HUES48 (cell line): ENCODE measurements at regions not wholly inside any gene's neighbourhood (a gene's known extent, or its start where the extent isn't known, plus 50 kb on each side); places are given as distances from the start of the nearest gene placed in this dataset.
"Not testable (repeated sequence)": the region's sequence is repeated elsewhere in the genome, so short reads cannot be mapped to it uniquely, and the experiment has no call there.

ENCODE experiments used
- H3K27ac ChIP-seq: one replicate; pipeline ENCODE4 v1.7.0; 2013; ENCODE audit warnings: low read depth, low read length, inconsistent platforms
- H3K27me3 ChIP-seq: 2 replicates; pipeline ENCODE4 v1.6.1; 2013; ENCODE audit warnings: mild to moderate bottlenecking, low read length; ENCODE audit not compliant: control insufficient read depth, insufficient read depth
- H3K36me3 ChIP-seq: 2 replicates; pipeline ENCODE4 v1.6.1; 2013; ENCODE audit warnings: low read length; ENCODE audit not compliant: control insufficient read depth, insufficient read depth
- H3K4me1 ChIP-seq: 2 replicates; pipeline ENCODE4 v1.6.1; 2013; ENCODE audit warnings: mild to moderate bottlenecking, low read length; ENCODE audit not compliant: control insufficient read depth, insufficient read depth
- H3K4me3 ChIP-seq: 2 replicates; pipeline ENCODE4 v1.5.1; 2013; ENCODE audit warnings: mild to moderate bottlenecking, low read depth, low read length
- H3K9ac ChIP-seq: 2 replicates; pipeline ENCODE4 v1.6.1; 2013; ENCODE audit warnings: mild to moderate bottlenecking, low read depth, low read length, moderate library complexity
- H3K9me3 ChIP-seq: 2 replicates; pipeline ENCODE4 v1.6.1; 2013; ENCODE audit warnings: low read length; ENCODE audit not compliant: control insufficient read depth, insufficient read depth

- Histone ChIP-seq H3K27me3 (no peaks in the 10 kb centered on the region), H3K9me3 (no peaks in the 10 kb centered on the region), H3K27ac (no peak overlapping the region), H3K36me3 (no peaks in the 10 kb centered on the region), H3K4me3 (no peak overlapping the region), H3K9ac (no peak overlapping the region), H3K4me1 (no peaks in the 10 kb centered on the region)
Measured at GRCh38 chr10:22801785-22802184, 87.4 kb upstream of the PIP4K2A start.

- not testable (repeated sequence) for H3K27me3 ChIP-seq, H3K27ac ChIP-seq, H3K9me3 ChIP-seq, H3K4me1 ChIP-seq, H3K9ac ChIP-seq, H3K4me3 ChIP-seq, H3K36me3 ChIP-seq
Measured at GRCh38 chr10:22797796-22798195, 83.4 kb upstream of the PIP4K2A start.

- Histone ChIP-seq H3K36me3 (no peaks in the 10 kb centered on the region), H3K27me3 (no peaks in the 10 kb centered on the region), H3K9me3 (no peaks in the 10 kb centered on the region), H3K4me1 (no peaks in the 10 kb centered on the region), H3K27ac (no peak overlapping the region), H3K4me3 (no peak overlapping the region), H3K9ac (no peak overlapping the region)
Measured at GRCh38 chr10:22795546-22795945, 81.2 kb upstream of the PIP4K2A start.

GRCh38 chr10:22792161-22792560 is 77.8 kb upstream of the PIP4K2A start:
- H3K36me3 ChIP-seq: no peaks in the 10 kb centered on the region

GRCh38 chr10:22791665-22792064 is 77.3 kb upstream of the PIP4K2A start:
- Histone ChIP-seq H3K4me1 (no peaks in the 10 kb centered on the region), H3K9me3 (no peaks in the 10 kb centered on the region), H3K27me3 (no peaks in the 10 kb centered on the region), H3K9ac (no peak overlapping the region), H3K36me3 (no peaks in the 10 kb centered on the region), H3K4me3 (no peak overlapping the region), H3K27ac (no peak overlapping the region)

More at GRCh38 chr10:22792161-22792560, 77.8 kb upstream of the PIP4K2A start:
- Histone ChIP-seq H3K9ac (no peak overlapping the region), H3K9me3 (no peaks in the 10 kb centered on the region), H3K4me3 (no peak overlapping the region), H3K27me3 (no peaks in the 10 kb centered on the region), H3K4me1 (no peaks in the 10 kb centered on the region), H3K27ac (no peak overlapping the region)

GRCh38 chr10:22784668-22785067 is 70.3 kb upstream of the PIP4K2A start:
- Histone ChIP-seq H3K4me3 (no peak overlapping the region), H3K9me3 (no peaks in the 10 kb centered on the region), H3K4me1 (no peaks in the 10 kb centered on the region), H3K36me3 (no peaks in the 10 kb centered on the region), H3K27me3 (no peaks in the 10 kb centered on the region), H3K27ac (no peak overlapping the region), H3K9ac (no peak overlapping the region)

GRCh38 chr10:22783807-22784206 is 69.4 kb upstream of the PIP4K2A start:
- Histone ChIP-seq H3K27me3 (no peaks in the 10 kb centered on the region), H3K27ac (no peak overlapping the region), H3K9me3 (no peaks in the 10 kb centered on the region), H3K9ac (no peak overlapping the region), H3K4me1 (no peaks in the 10 kb centered on the region), H3K36me3 (no peaks in the 10 kb centered on the region), H3K4me3 (no peak overlapping the region)

- H3K36me3 ChIP-seq: no peaks in the 10 kb centered on the region
- H3K9me3 ChIP-seq: no peaks in the 10 kb centered on the region
- no peak overlapping the region for H3K9ac ChIP-seq
- no peak overlapping the region for H3K27ac ChIP-seq
- H3K4me1 ChIP-seq: no peaks in the 10 kb centered on the region
- H3K4me3 ChIP-seq: no peak overlapping the region
- no peaks in the 10 kb centered on the region for H3K27me3 ChIP-seq
Measured at GRCh38 chr10:22780474-22780885, 66.1 kb upstream of the PIP4K2A start.

- no peak overlapping the region for H3K4me3 ChIP-seq
- no peak overlapping the region for H3K9ac ChIP-seq
- no peak overlapping the region for H3K27ac ChIP-seq
- no peaks in the 10 kb centered on the region for H3K36me3 ChIP-seq
- no peaks in the 10 kb centered on the region for H3K27me3 ChIP-seq
- H3K9me3 ChIP-seq: no peaks in the 10 kb centered on the region
- H3K4me1 ChIP-seq: no peaks in the 10 kb centered on the region
Measured at GRCh38 chr10:22779331-22780019, 65.1 kb upstream of the PIP4K2A start.

GRCh38 chr10:22774102-22774501 is 59.7 kb upstream of the PIP4K2A start:
- no peak overlapping the region for H3K27ac ChIP-seq
- H3K9me3 ChIP-seq: no peaks in the 10 kb centered on the region
- no peaks in the 10 kb centered on the region for H3K27me3 ChIP-seq
- H3K4me3 ChIP-seq: no peak overlapping the region
- H3K4me1 ChIP-seq: no peaks in the 10 kb centered on the region
- H3K36me3 ChIP-seq: no peaks in the 10 kb centered on the region
- H3K9ac ChIP-seq: no peak overlapping the region

- H3K9me3 ChIP-seq, H3K9ac ChIP-seq, H3K4me1 ChIP-seq, H3K27ac ChIP-seq, H3K4me3 ChIP-seq, H3K36me3 ChIP-seq, H3K27me3 ChIP-seq: not testable (repeated sequence)
Measured at GRCh38 chr10:22771631-22772030, 57.3 kb upstream of the PIP4K2A start.
